A549 (cell line): ENCODE measurements at regions not wholly inside any gene's neighbourhood (a gene's known extent, or its start where the extent isn't known, plus 50 kb on each side); places are given as distances from the start of the nearest gene placed in this dataset.

Experiments used
- ATAC-seq, 2 experiments: fragments of 200-7000 bp in 1 of 2; fragments of >200 bp in 1 of 2; cut with Nextera tagmentation in 1 of 2; cut with Tn5 transposase in 1 of 2; 3 replicates each; pipeline versions ENCODE4 v1.8.0 to v1.9.1; 2018 to 2020; ENCODE audit warnings: mild to moderate bottlenecking in 1 of 2, moderate library complexity in 1 of 2
- CTCF ChIA-PET: fragments of 300-600 bp; sonication (Branson Sonifier 250); formaldehyde crosslinking; extraction: SDS; loops from one replicate; lab custom pipeline; 2021; ENCODE audit warnings: antibody characterized with exemption, inconsistent platforms; lab: Yijun Ruan, JAX
- POLR2A ChIA-PET: fragments of 350-600 bp; formaldehyde crosslinking; extraction: SDS; loops from one replicate; lab custom pipeline; 2021; ENCODE audit warnings: antibody characterized with exemption, inconsistent platforms; lab: Yijun Ruan, JAX
- DNase-seq, 2 experiments: peaks; one replicate each; pipeline versions ENCODE4 v3.0.0 to v3.0.0-alpha.2; 2011 to 2016; ENCODE audit warnings: low read depth in 1 of 2, low spot score in 1 of 2
- FAIRE-seq: peaks from 2 replicates; lab custom pipeline; 2011; peaks lifted over from hg19 to GRCh38; lab: Jason Lieb, UNC
- H3K27ac ChIP-seq, 2 experiments: fragments of >200 bp; sonication (Bioruptor Twin); formaldehyde crosslinking; 3 replicates each; pipeline ENCODE4 v1.5.1; 2016 to 2017
- H3K4me1 ChIP-seq: fragments of >200 bp; sonication (Bioruptor Twin); formaldehyde crosslinking; 3 replicates; pipeline ENCODE4 v1.6.1; 2016
- H3K4me2 ChIP-seq: fragments of >200 bp; sonication (Bioruptor Twin); formaldehyde crosslinking; 3 replicates; pipeline ENCODE4 v1.6.1; 2016
- H3K4me3 ChIP-seq: fragments of >200 bp; sonication (Bioruptor Twin); formaldehyde crosslinking; 3 replicates; pipeline ENCODE4 v1.5.1; 2016
- H3K9me3 ChIP-seq: fragments of >200 bp; sonication (Bioruptor Twin); formaldehyde crosslinking; 3 replicates; pipeline ENCODE4 v1.6.1; 2016
- ATOH8 ChIP-seq: fragments of 250-450 bp; sonication (Bioruptor Pico); IDR thresholded peaks from 2 replicates; pipeline ENCODE4 v1.5.0; 2020; ENCODE audit warnings: low read depth, mild to moderate bottlenecking, moderate library complexity
- BHLHE40 ChIP-seq: IDR thresholded peaks from 2 replicates; pipeline ENCODE4 v1.6.1; 2012; ENCODE audit warnings: low read depth, low read length, inconsistent platforms
- CBX2 ChIP-seq: fragments of 200-600 bp; sonication (generic); IDR thresholded peaks from 2 replicates; pipeline ENCODE4 v1.6.1; 2016; ENCODE audit warnings: low read depth, mild to moderate bottlenecking, borderline replicate concordance
- CHD4 ChIP-seq: fragments of 200-600 bp; sonication (generic); IDR thresholded peaks from 2 replicates; pipeline ENCODE4 v1.6.1; 2016; ENCODE audit warnings: antibody characterized with exemption, mild to moderate bottlenecking, borderline replicate concordance
- EHF ChIP-seq: fragments of 250-450 bp; sonication (Bioruptor Pico); IDR thresholded peaks from 2 replicates; pipeline ENCODE4 v1.5.0; 2020; ENCODE audit warnings: mild to moderate bottlenecking
- EHMT2 ChIP-seq: fragments of 200-600 bp; sonication (generic); IDR thresholded peaks from 2 replicates; pipeline ENCODE4 v1.6.1; 2016; ENCODE audit warnings: antibody characterized with exemption, low read depth, mild to moderate bottlenecking, moderate library complexity
- ELK1 ChIP-seq: fragments of 150-350 bp; IDR thresholded peaks from 2 replicates; pipeline ENCODE4 v1.6.1; 2014; ENCODE audit warnings: low read depth, mild to moderate bottlenecking, low read length
- GATA3 ChIP-seq: IDR thresholded peaks from 2 replicates; pipeline ENCODE4 v1.6.1; 2012; ENCODE audit warnings: borderline replicate concordance
- HES2 ChIP-seq: fragments of >200 bp; sonication (Bioruptor Twin); formaldehyde crosslinking; IDR thresholded peaks from 2 replicates; pipeline ENCODE4 v1.6.1; 2016
- HEYL ChIP-seq: fragments of 250-450 bp; sonication (Bioruptor Pico); IDR thresholded peaks from 2 replicates; pipeline ENCODE4 v1.8.0; 2021; ENCODE audit warnings: mild to moderate bottlenecking, moderate library complexity
- HMGXB4 ChIP-seq: fragments of 250-450 bp; sonication (Bioruptor Pico); IDR thresholded peaks from 2 replicates; pipeline ENCODE4 v1.5.0; 2021; ENCODE audit warnings: mild to moderate bottlenecking, moderate library complexity, borderline replicate concordance
- HOXA7 ChIP-seq: fragments of 250-450 bp; sonication (Bioruptor Pico); IDR thresholded peaks from 2 replicates; pipeline ENCODE4 v1.5.0; 2020; ENCODE audit warnings: mild to moderate bottlenecking, moderate library complexity
- JUN ChIP-seq, 2 experiments: fragments of >200 bp; sonication (Bioruptor Twin); formaldehyde crosslinking; IDR thresholded peaks; 2 replicates in 1 of 2; 3 replicates in 1 of 2; pipeline ENCODE4 v1.6.1; 2016 to 2017
- JUNB ChIP-seq: fragments of >200 bp; sonication (Bioruptor Twin); formaldehyde crosslinking; IDR thresholded peaks from 2 replicates; pipeline ENCODE4 v1.6.1; 2016
- KDM1A ChIP-seq: fragments of 200-600 bp; sonication (generic); IDR thresholded peaks from 2 replicates; pipeline ENCODE4 v1.6.1; 2016; ENCODE audit warnings: low read depth, mild to moderate bottlenecking
- KDM5A ChIP-seq: fragments of 200-600 bp; sonication (generic); IDR thresholded peaks from 2 replicates; pipeline ENCODE4 v1.6.1; 2016; ENCODE audit warnings: antibody characterized with exemption, mild to moderate bottlenecking
- MAFK ChIP-seq: fragments of 450-650 bp; IDR thresholded peaks from 2 replicates; pipeline ENCODE4 v1.6.1; 2014; ENCODE audit not compliant: partially characterized antibody
- NFE2L2 ChIP-seq: fragments of 150-350 bp; conservative IDR thresholded peaks from 2 replicates; pipeline ENCODE4 v1.6.1; 2014; ENCODE audit warnings: low read length
- NR3C1 ChIP-seq: fragments of >200 bp; sonication (Bioruptor Twin); formaldehyde crosslinking; IDR thresholded peaks from 3 replicates; pipeline ENCODE4 v1.6.1; 2017
- RARB ChIP-seq: fragments of 250-450 bp; sonication (Bioruptor Pico); IDR thresholded peaks from 2 replicates; pipeline ENCODE4 v1.8.0; 2021; ENCODE audit warnings: mild to moderate bottlenecking, moderate library complexity
- RCOR1 ChIP-seq: fragments of 150-350 bp; IDR thresholded peaks from 2 replicates; pipeline ENCODE4 v1.6.1; 2014; ENCODE audit warnings: antibody characterized with exemption, low read length, low read depth
- TP53 ChIP-seq: fragments of 250-450 bp; sonication (Bioruptor Pico); IDR thresholded peaks from 2 replicates; pipeline ENCODE4 v1.5.0; 2021; ENCODE audit warnings: mild to moderate bottlenecking, moderate library complexity
- ZC3H11A ChIP-seq: fragments of 450-650 bp; IDR thresholded peaks from 2 replicates; pipeline ENCODE4 v1.6.1; 2014; ENCODE audit warnings: antibody characterized with exemption, mild to moderate bottlenecking
- ZFP36 ChIP-seq: fragments of 450-650 bp; IDR thresholded peaks from 2 replicates; pipeline ENCODE4 v1.6.1; 2014; ENCODE audit warnings: borderline replicate concordance; ENCODE audit not compliant: partially characterized antibody
- ZSCAN20 ChIP-seq: fragments of 250-450 bp; sonication (Bioruptor Pico); IDR thresholded peaks from 2 replicates; pipeline ENCODE4 v1.8.0; 2022; ENCODE audit warnings: mild to moderate bottlenecking, moderate library complexity
- WGBS: methylation state at CpG from one replicate; pipeline ENCODE4 v1.1.6; 2017; ENCODE audit errors: missing lambda C conversion rate; 5-methylcytosine and 5-hydroxymethylcytosine counted together
- TF ChIP-seq, protein P1 (sequence below): IDR thresholded peaks from 2 replicates; pipeline ENCODE4 v1.6.1; 2012; ENCODE audit warnings: low read depth, borderline replicate concordance
- TF ChIP-seq, protein P2 (sequence below): fragments of >200 bp; sonication (Bioruptor Twin); formaldehyde crosslinking; IDR thresholded peaks from 3 replicates; pipeline ENCODE4 v1.5.1; 2016

DNA sequence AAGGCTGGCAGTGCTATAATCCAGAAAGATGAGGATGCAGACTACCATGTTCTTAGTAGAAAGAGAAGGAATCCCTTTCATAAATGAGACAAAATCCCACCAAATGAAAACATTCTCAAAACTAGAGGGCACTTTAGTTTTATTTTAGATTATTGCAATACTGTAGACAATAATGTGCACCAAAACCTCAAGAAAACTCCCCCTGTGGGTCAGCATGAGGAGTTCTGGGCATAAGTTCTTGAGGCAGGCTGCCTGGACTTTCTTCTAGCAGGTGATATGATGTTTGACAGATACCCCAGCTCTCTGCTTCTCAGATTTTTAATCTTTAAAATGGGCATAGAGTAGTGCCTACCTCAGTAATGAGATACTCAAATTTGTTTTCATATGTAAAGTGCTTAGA is 196.3 kb upstream of the CTNND2 start:
- no peaks in the 10 kb centered on the region for H3K9me3 ChIP-seq
- ATAC-seq (no peak), FAIRE-seq (no peak), DNase-seq (no peak)
- no peak overlapping the region for H3K27ac ChIP-seq
- ChIA-PET POLR2A (no interaction called here), CTCF (no interaction called here)
- no peak overlapping the region for H3K4me2 ChIP-seq
- H3K4me1 ChIP-seq, result no peaks in the 10 kb centered on the region
- no peak for TF ChIP-seq CHD4
- TF ChIP-seq, protein P1, sequence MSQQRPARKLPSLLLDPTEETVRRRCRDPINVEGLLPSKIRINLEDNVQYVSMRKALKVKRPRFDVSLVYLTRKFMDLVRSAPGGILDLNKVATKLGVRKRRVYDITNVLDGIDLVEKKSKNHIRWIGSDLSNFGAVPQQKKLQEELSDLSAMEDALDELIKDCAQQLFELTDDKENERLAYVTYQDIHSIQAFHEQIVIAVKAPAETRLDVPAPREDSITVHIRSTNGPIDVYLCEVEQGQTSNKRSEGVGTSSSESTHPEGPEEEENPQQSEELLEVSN, result no peak
- TF ChIP-seq, protein P2, sequence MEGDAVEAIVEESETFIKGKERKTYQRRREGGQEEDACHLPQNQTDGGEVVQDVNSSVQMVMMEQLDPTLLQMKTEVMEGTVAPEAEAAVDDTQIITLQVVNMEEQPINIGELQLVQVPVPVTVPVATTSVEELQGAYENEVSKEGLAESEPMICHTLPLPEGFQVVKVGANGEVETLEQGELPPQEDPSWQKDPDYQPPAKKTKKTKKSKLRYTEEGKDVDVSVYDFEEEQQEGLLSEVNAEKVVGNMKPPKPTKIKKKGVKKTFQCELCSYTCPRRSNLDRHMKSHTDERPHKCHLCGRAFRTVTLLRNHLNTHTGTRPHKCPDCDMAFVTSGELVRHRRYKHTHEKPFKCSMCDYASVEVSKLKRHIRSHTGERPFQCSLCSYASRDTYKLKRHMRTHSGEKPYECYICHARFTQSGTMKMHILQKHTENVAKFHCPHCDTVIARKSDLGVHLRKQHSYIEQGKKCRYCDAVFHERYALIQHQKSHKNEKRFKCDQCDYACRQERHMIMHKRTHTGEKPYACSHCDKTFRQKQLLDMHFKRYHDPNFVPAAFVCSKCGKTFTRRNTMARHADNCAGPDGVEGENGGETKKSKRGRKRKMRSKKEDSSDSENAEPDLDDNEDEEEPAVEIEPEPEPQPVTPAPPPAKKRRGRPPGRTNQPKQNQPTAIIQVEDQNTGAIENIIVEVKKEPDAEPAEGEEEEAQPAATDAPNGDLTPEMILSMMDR, result no peak
- TF ChIP-seq NFE2L2, result no peak
- no peak for TF ChIP-seq GATA3
- no peak for TF ChIP-seq MAFK
- no peak for TF ChIP-seq ZC3H11A
- no peak for TF ChIP-seq CBX2
- TF ChIP-seq ELK1, result no peak
- no peak for TF ChIP-seq ATOH8 (CRISPR knock-in tag)
- no peak for TF ChIP-seq EHMT2
- TF ChIP-seq JUN (IDR thresholded peaks at IDR 0.05), result no peak
- TF ChIP-seq HEYL (CRISPR knock-in tag), result no peak
- no peak for TF ChIP-seq HMGXB4 (CRISPR knock-in tag)
- no peak for TF ChIP-seq ZFP36
- TF ChIP-seq TP53 (CRISPR knock-in tag), result no peak
- no peak for TF ChIP-seq EHF (CRISPR knock-in tag)
- TF ChIP-seq ZSCAN20 (CRISPR knock-in tag), result no peak
- no peak for TF ChIP-seq KDM1A
- no peak overlapping the region for H3K4me3 ChIP-seq

DNA sequence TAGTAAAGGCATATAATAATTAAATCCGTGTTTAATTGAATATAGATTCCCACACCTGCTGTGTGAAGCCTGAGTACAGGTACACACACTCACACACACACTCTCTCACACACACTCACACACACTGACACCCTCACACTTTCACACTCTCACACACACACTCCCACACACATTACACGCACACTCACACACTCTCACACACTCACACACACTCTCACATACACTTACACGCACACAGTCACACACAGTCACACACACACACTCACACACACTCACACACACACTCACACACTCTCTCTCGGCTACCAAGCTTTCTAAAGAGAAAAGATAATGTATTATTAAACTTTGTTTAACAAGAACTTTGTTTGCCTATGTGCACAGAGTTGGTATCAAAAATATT is 195.1 kb upstream of the CTNND2 start:
- no peak for ATAC-seq
- TF ChIP-seq BHLHE40, result no peak
- no peak for TF ChIP-seq TP53 (CRISPR knock-in tag)
- no peak for TF ChIP-seq RCOR1
- TF ChIP-seq JUNB, result no peak
- TF ChIP-seq HOXA7 (CRISPR knock-in tag), result no peak
- TF ChIP-seq NR3C1, result no peak
- no peak for TF ChIP-seq CHD4
- TF ChIP-seq KDM5A, result no peak
- no peak for TF ChIP-seq RARB
- no peak for TF ChIP-seq HES2
- TF ChIP-seq, protein P2, result no peak
- TF ChIP-seq, all 56 proteins: peak for 0
- no peaks in the 10 kb centered on the region for H3K4me1 ChIP-seq
- DNase-seq (no peak), FAIRE-seq (no peak)
- ChIA-PET CTCF (no interaction called here), POLR2A (no interaction called here)
- H3K9me3 ChIP-seq, result no peaks in the 10 kb centered on the region
- no peak overlapping the region for H3K4me2 ChIP-seq
- WGBS, result 3% methylated on average over 4 of the region's 4 CpGs
- H3K4me3 ChIP-seq, result no peak overlapping the region
- H3K27ac ChIP-seq, result no peak overlapping the region
